SK-N-SH (cell line): ENCODE measurements at regions not wholly inside any gene's neighbourhood (a gene's known extent, or its start where the extent isn't known, plus 50 kb on each side); places are given as distances from the start of the nearest gene placed in this dataset.

Experiments
- CTCF ChIA-PET: fragments of 300-600, 350-600 bp; formaldehyde crosslinking; extraction: SDS; loops from one replicate; lab custom pipeline; 2021; lab: Yijun Ruan, JAX
- POLR2A ChIA-PET: fragments of 350-600 bp; sonication (Branson Sonifier 250); formaldehyde crosslinking; extraction: SDS; loops from one replicate; lab custom pipeline; 2020; ENCODE audit warnings: antibody characterized with exemption, inconsistent platforms; lab: Yijun Ruan, JAX
- DNase-seq: peaks from one replicate; pipeline ENCODE4 v3.0.0; 2012
- H2AFZ ChIP-seq: fragments of 200-600 bp; sonication (generic); 2 replicates; pipeline ENCODE4 v1.8.1; 2016; ENCODE audit warnings: antibody characterized with exemption, mild to moderate bottlenecking, low read depth
- H3F3A ChIP-seq: fragments of 200-600 bp; sonication (generic); replicated peaks from 2 replicates; pipeline ENCODE3; 2016; ENCODE audit warnings: antibody characterized with exemption, mild to moderate bottlenecking; ENCODE audit not compliant: insufficient read depth
- H3K27ac ChIP-seq, 2 experiments: fragments of 200-500 bp in 1 of 2; fragments of 200-600 bp in 1 of 2; sonication (Bioruptor generic) in 1 of 2; sonication (generic), shearing (Covaris generic) in 1 of 2; 2 replicates each; pipeline versions ENCODE4 v1.5.1 to v1.6.1; 2014 to 2016; ENCODE audit warnings: low read depth in 2 of 2, inconsistent platforms in 1 of 2, low read length in 1 of 2, mild to moderate bottlenecking in 1 of 2, mixed read lengths in 1 of 2
- H3K27me3 ChIP-seq: fragments of 200-600 bp; sonication (generic), shearing (Covaris generic); 2 replicates; pipeline ENCODE4 v1.6.1; 2016; ENCODE audit warnings: mixed run types; ENCODE audit not compliant: insufficient read depth
- H3K36me3 ChIP-seq, 2 experiments: fragments of 200-500 bp in 1 of 2; fragments of 200-600 bp in 1 of 2; sonication (Bioruptor generic) in 1 of 2; sonication (generic) in 1 of 2; replicated peaks in 1 of 2; 2 replicates each; pipeline versions ENCODE3 to v1.5.1; 2014 to 2016; ENCODE audit warnings: low read length in 1 of 2, mild to moderate bottlenecking in 1 of 2; ENCODE audit not compliant: insufficient read depth in 2 of 2, control insufficient read depth in 1 of 2
- H3K4me1 ChIP-seq, 2 experiments: fragments of 200-500 bp in 1 of 2; fragments of 200-600 bp in 1 of 2; sonication (Bioruptor generic) in 1 of 2; sonication (generic), shearing (Covaris generic) in 1 of 2; 2 replicates each; pipeline versions ENCODE4 v1.5.1 to v1.6.1; 2014 to 2016; ENCODE audit warnings: low read depth in 1 of 2, low read length in 1 of 2, mixed run types in 1 of 2; ENCODE audit not compliant: insufficient read depth in 2 of 2, control insufficient read depth in 1 of 2
- H3K4me2 ChIP-seq: fragments of 200-600 bp; sonication (generic), shearing (Covaris generic); 2 replicates; pipeline ENCODE4 v1.6.1; 2017; ENCODE audit warnings: mixed run types
- H3K4me3 ChIP-seq, 2 experiments: fragments of 200-500 bp in 1 of 2; fragments of 200-600 bp in 1 of 2; sonication (Bioruptor generic) in 1 of 2; sonication (generic), shearing (Covaris generic) in 1 of 2; 2 replicates each; pipeline versions ENCODE4 v1.5.1 to v1.8.1; 2014 to 2016; ENCODE audit warnings: low read depth in 2 of 2, inconsistent platforms in 1 of 2, low read length in 1 of 2, mild to moderate bottlenecking in 1 of 2, mixed read lengths in 1 of 2, moderate library complexity in 1 of 2
- H3K79me2 ChIP-seq: fragments of 200-600 bp; sonication (generic); 2 replicates; pipeline ENCODE4 v1.8.1; 2017; ENCODE audit warnings: mild to moderate bottlenecking; ENCODE audit not compliant: insufficient read depth
- H3K9ac ChIP-seq: fragments of 200-600 bp; sonication (generic); 2 replicates; pipeline ENCODE4 v1.6.1; 2017; ENCODE audit warnings: mixed run types
- H3K9me2 ChIP-seq: fragments of 200-600 bp; sonication (generic); 2 replicates; pipeline ENCODE4 v1.6.1; 2017; ENCODE audit warnings: mixed run types
- H3K9me3 ChIP-seq: fragments of 200-600 bp; sonication (generic); 2 replicates; pipeline ENCODE4 v1.6.1; 2017; ENCODE audit warnings: mixed run types, mild to moderate bottlenecking, moderate library complexity
- H4K20me1 ChIP-seq: fragments of 200-600 bp; sonication (generic); 2 replicates; pipeline ENCODE4 v1.6.1; 2017; ENCODE audit warnings: mild to moderate bottlenecking, mixed run types; ENCODE audit not compliant: insufficient read depth
- CHD2 ChIP-seq: fragments of 150-350 bp; IDR thresholded peaks from 2 replicates; pipeline ENCODE4 v1.6.1; 2018; ENCODE audit warnings: low read length; ENCODE audit not compliant: partially characterized antibody
- EP300 ChIP-seq, 2 experiments: IDR thresholded peaks; 2 replicates each; pipeline versions ENCODE4 v1.4.0 to v1.6.1; 2012; ENCODE audit warnings: borderline replicate concordance in 1 of 2, low read depth in 1 of 2, low read length in 1 of 2
- EZH2phosphoT487 ChIP-seq: fragments of 200-600 bp; sonication (generic); IDR thresholded peaks from 2 replicates; pipeline ENCODE4 v1.6.1; 2017; ENCODE audit warnings: low read depth, mixed run types, mild to moderate bottlenecking, antibody characterized with exemption, moderate library complexity, borderline replicate concordance
- FOSL2 ChIP-seq: IDR thresholded peaks from 2 replicates; pipeline ENCODE4 v1.4.0; 2012; ENCODE audit warnings: low read depth, mild to moderate bottlenecking, moderate library complexity, borderline replicate concordance
- GABPA ChIP-seq: IDR thresholded peaks from 2 replicates; pipeline ENCODE4 v1.4.0; 2012; ENCODE audit warnings: low read depth, mild to moderate bottlenecking
- MEF2A ChIP-seq: IDR thresholded peaks from 2 replicates; pipeline ENCODE4 v1.4.0; 2012; ENCODE audit warnings: low read depth, borderline replicate concordance
- MXI1 ChIP-seq: IDR thresholded peaks from 2 replicates; pipeline ENCODE4 v1.6.1; 2012; ENCODE audit warnings: mild to moderate bottlenecking, low read depth, low read length, improper control_type of control experiment
- NRF1 ChIP-seq: IDR thresholded peaks from 2 replicates; pipeline ENCODE4 v1.6.1; 2012; ENCODE audit warnings: low read depth, mild to moderate bottlenecking, low read length
- RAD21 ChIP-seq: IDR thresholded peaks from 2 replicates; pipeline ENCODE4 v1.6.1; 2012; ENCODE audit warnings: mild to moderate bottlenecking, low read length
- RXRA ChIP-seq: IDR thresholded peaks from 2 replicates; pipeline ENCODE4 v1.4.0; 2012; ENCODE audit warnings: low read depth, mild to moderate bottlenecking, borderline replicate concordance
- SIN3A ChIP-seq: IDR thresholded peaks from 2 replicates; pipeline ENCODE4 v1.6.1; 2012; ENCODE audit warnings: low read depth, mild to moderate bottlenecking, low read length, moderate library complexity, borderline replicate concordance
- TCF12 ChIP-seq: IDR thresholded peaks from 2 replicates; pipeline ENCODE4 v1.4.0; 2012
- TEAD4 ChIP-seq: IDR thresholded peaks from 2 replicates; pipeline ENCODE4 v1.4.0; 2012; ENCODE audit warnings: mild to moderate bottlenecking, borderline replicate concordance; ENCODE audit not compliant: insufficient read depth
- YY1 ChIP-seq: IDR thresholded peaks from 2 replicates; pipeline ENCODE4 v1.4.0; 2012; ENCODE audit warnings: low read depth, mild to moderate bottlenecking
- WGBS: methylation state at CpG from one replicate; pipeline ENCODE4 v1.1.6; 2017; ENCODE audit warnings: low lambda C conversion rate; 5-methylcytosine and 5-hydroxymethylcytosine counted together
- TF ChIP-seq, protein P1 (sequence below): IDR thresholded peaks from 2 replicates; pipeline ENCODE4 v1.4.0; 2012; ENCODE audit warnings: low read depth, borderline replicate concordance

DNA sequence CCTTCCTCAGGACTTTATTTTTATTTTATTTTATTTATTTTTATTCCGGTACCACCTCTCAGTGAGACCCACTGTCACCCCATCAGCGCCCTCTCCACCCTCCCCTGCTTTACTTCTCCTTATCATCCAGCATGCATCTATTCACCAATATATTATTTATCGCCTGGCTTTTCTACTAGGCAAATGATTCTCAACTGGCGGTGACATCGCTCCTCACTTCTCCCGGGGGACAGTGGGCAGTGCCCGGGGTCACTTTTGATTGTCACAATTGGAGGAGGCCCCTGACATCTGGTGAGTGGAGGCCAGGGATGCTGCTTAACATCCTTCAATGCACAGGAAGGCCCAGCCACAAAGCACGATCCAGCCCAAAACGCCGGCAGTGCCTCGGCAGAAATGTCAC is 138.7 kb downstream of the ETS2 start:
- Histone ChIP-seq H3K9me2 (no peaks in the 10 kb centered on the region), H3K9me3 (no peaks in the 10 kb centered on the region)

DNA sequence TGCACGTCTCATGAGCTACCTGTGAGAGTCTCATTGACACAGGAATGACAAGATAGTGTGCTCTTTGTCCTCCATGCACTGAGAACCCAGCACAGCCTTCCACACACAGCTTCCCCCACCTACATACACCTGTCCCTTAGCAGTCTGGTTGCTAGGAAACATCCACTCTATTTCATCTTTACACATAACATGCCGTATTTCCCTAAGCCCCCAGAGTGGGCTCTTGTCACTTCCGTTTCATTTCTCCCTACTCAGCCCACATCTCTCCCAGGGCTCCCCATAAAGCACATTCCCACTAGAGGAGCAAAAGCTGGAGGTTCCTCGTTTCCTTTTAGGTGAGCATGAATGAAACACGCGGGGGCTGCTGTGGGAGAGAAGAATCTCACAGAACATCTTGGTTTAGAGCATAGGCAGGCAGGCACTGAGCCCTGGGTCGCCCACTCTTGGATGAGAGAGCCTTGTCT is 137.1 kb downstream of the ETS2 start:
- Histone ChIP-seq H3K9ac (no peak overlapping the region), H3K27ac (no peak overlapping the region), H3K4me3 (no peak overlapping the region), H3K4me2 (no peak overlapping the region), H3K36me3 (no peaks in the 10 kb centered on the region), H2AFZ (no peak overlapping the region), H3K27me3 (no peaks in the 10 kb centered on the region), H3K4me1 (peaks cover 0 to 14% of the 10 kb centered on the region in 2 experiments; a peak in 1 of 4 replicates), H3K9me2 (no peaks in the 10 kb centered on the region), H3K9me3 (no peaks in the 10 kb centered on the region), H3F3A (no peaks in the 10 kb centered on the region), H3K79me2 (no peaks in the 10 kb centered on the region), H4K20me1 (no peaks in the 10 kb centered on the region)
- no peak for DNase-seq
- ChIA-PET CTCF (no interaction called here), POLR2A (no interaction called here)
- no peak for TF ChIP-seq MEF2A
- no peak for TF ChIP-seq GABPA
- no peak for TF ChIP-seq SIN3A
- no peak for TF ChIP-seq EZH2phosphoT487
- 73% methylated on average over 7 of the region's 7 CpGs for WGBS

More for the DNA sequence above, 138.7 kb downstream of the ETS2 start:
- WGBS: 93% methylated on average over 8 of the region's 11 CpGs
- Histone ChIP-seq H3K79me2 (no peaks in the 10 kb centered on the region), H3K36me3 (no peaks in the 10 kb centered on the region), H3K9ac (no peak overlapping the region), H3K4me2 (no peak overlapping the region), H3F3A (no peaks in the 10 kb centered on the region), H3K4me3 (no peak overlapping the region), H3K27me3 (no peaks in the 10 kb centered on the region), H3K4me1 (no peaks in the 10 kb centered on the region), H3K27ac (no peak overlapping the region), H2AFZ (no peak overlapping the region), H4K20me1 (no peaks in the 10 kb centered on the region)
- ChIA-PET POLR2A (no interaction called here), CTCF (no interaction called here)
- DNase-seq: no peak
- TF ChIP-seq TEAD4 (no peak), RXRA (no peak), EP300 (IDR thresholded peaks at IDR 0.05; ENCODE audit: borderline replicate concordance in 1 of 2, low read depth in 1 of 2, low read length in 1 of 2) (no peak), NRF1 (no peak), FOSL2 (no peak), MXI1 (no peak), TCF12 (no peak), EZH2phosphoT487 (no peak), RAD21 (no peak), YY1 (no peak), CHD2 (no peak)
- TF ChIP-seq, protein P1, sequence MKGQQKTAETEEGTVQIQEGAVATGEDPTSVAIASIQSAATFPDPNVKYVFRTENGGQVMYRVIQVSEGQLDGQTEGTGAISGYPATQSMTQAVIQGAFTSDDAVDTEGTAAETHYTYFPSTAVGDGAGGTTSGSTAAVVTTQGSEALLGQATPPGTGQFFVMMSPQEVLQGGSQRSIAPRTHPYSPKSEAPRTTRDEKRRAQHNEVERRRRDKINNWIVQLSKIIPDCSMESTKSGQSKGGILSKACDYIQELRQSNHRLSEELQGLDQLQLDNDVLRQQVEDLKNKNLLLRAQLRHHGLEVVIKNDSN: no peak
